NCI-H2029 (cell line): ENCODE measurements at regions not wholly inside any gene's neighbourhood (a gene's known extent, or its start where the extent isn't known, plus 50 kb on each side); places are given as distances from the start of the nearest gene placed in this dataset.
"Not testable (repeated sequence)": the region's sequence is repeated elsewhere in the genome, so short reads cannot be mapped to it uniquely, and the experiment has no call there.

Experiments used
- DNase-seq: peaks from one replicate; lab custom pipeline; 2025; lab: John Stamatoyannopoulos, UW

GRCh38 chr3:165635791-165636683 lies 201.2 kb downstream of the BCHE start:
- no peak for DNase-seq

GRCh38 chr3:165624761-165625160 lies 212.5 kb downstream of the BCHE start:
- no peak for DNase-seq

GRCh38 chr3:165622356-165622755 lies 214.9 kb downstream of the BCHE start:
- no peak for DNase-seq

- no peak for DNase-seq
These were observed 218.2 kb downstream of the BCHE start for GRCh38 chr3:165619069-165619468.

- DNase-seq, result no peak
These were observed 220.1 kb downstream of the BCHE start for GRCh38 chr3:165617134-165617533.

GRCh38 chr3:165614337-165614736 lies 222.9 kb downstream of the BCHE start:
- no peak for DNase-seq

- no peak for DNase-seq
These were observed 224.2 kb downstream of the BCHE start for GRCh38 chr3:165613014-165613413.

GRCh38 chr3:165607221-165607620 lies 230.0 kb downstream of the BCHE start:
- no peak for DNase-seq

GRCh38 chr3:165603196-165603595 lies 234.0 kb downstream of the BCHE start:
- no peak for DNase-seq

GRCh38 chr3:165572566-165572965 lies 264.7 kb downstream of the BCHE start:
- not testable (repeated sequence) for DNase-seq

- DNase-seq, result no peak
These were observed 268.2 kb downstream of the BCHE start for GRCh38 chr3:165568907-165569462.

GRCh38 chr3:165555785-165556184 lies 281.4 kb downstream of the BCHE start:
- no peak for DNase-seq

- no peak for DNase-seq
These were observed 283.9 kb downstream of the BCHE start for GRCh38 chr3:165553371-165553770.

GRCh38 chr3:165549665-165550064 lies 287.6 kb downstream of the BCHE start:
- peak; percentile 35 for DNase-seq

- DNase-seq, result no peak
These were observed 288.2 kb downstream of the BCHE start for GRCh38 chr3:165549037-165549436.

GRCh38 chr3:165545059-165545458 lies 292.2 kb downstream of the BCHE start:
- no peak for DNase-seq

- DNase-seq, result no peak
These were observed 292.8 kb downstream of the BCHE start for GRCh38 chr3:165544432-165544831.

GRCh38 chr3:165538166-165538565 lies 299.1 kb downstream of the BCHE start:
- no peak for DNase-seq

- no peak for DNase-seq
These were observed 304.4 kb downstream of the BCHE start for GRCh38 chr3:165532851-165533250.

- no peak for DNase-seq
These were observed 307.8 kb downstream of the BCHE start for GRCh38 chr3:165529451-165529850.

GRCh38 chr3:165526367-165526766 lies 310.9 kb downstream of the BCHE start:
- DNase-seq, result no peak

GRCh38 chr3:165523801-165524200 lies 313.4 kb downstream of the BCHE start:
- DNase-seq, result no peak

- no peak for DNase-seq
These were observed 314.8 kb downstream of the BCHE start for GRCh38 chr3:165522386-165522785.
